ENCODE measurements at regions not wholly inside any gene's neighbourhood (a gene's known extent, or its start where the extent isn't known, plus 50 kb on each side); places are given as distances from the start of the nearest gene placed in this dataset.

- no peak overlapping the region for H3K4me3 ChIP-seq
- H3K36me3 ChIP-seq, result no peaks in the 10 kb centered on the region
- TF ChIP-seq EP300 (IDR thresholded peaks at IDR 0.05) (no peak), POLR2AphosphoS5 (IDR thresholded peaks at IDR 0.05) (no peak), POLR2A (IDR thresholded peaks at IDR 0.05) (no peak), CTCF (IDR thresholded peaks at IDR 0.05) (no peak)
- no peaks in the 10 kb centered on the region for H3K27me3 ChIP-seq
- no peaks in the 10 kb centered on the region for H3K4me1 ChIP-seq
- 0 to 12% methylated on average over 2 of the region's 2 CpGs for WGBS, 2 donors
- ATAC-seq (ENCODE audit: low FRiP score in 2 of 2), result no peak
- H3K27ac ChIP-seq, result no peak overlapping the region
- H3K9me3 ChIP-seq, result no peaks in the 10 kb centered on the region
- no peak for DNase-seq
Measured at GRCh38 chr18:40565805-40566509, 1389.1 kb upstream of the PIK3C3 start.

DNA sequence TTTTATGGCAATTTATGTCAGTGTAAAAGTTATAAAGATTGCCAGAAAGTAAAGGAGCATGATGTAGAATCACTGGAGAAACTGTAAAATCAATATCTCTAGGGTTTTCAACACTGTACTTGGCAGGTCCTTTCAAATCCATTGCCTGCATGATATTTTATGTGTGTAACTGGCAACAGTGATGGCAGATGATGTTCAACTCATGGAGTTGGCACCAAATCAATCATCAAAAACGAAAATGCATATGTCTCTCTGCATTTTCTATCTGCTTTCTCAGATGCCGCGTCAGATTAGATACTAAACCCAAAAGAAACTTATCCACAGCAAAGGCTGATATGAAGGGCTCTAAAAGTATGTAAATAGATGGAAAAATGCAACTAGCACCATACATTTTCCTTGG lies 1395.5 kb upstream of the PIK3C3 start:
- no peak overlapping the region for H3K4me3 ChIP-seq
- H3K36me3 ChIP-seq, result no peaks in the 10 kb centered on the region
- H3K4me1 ChIP-seq, result no peaks in the 10 kb centered on the region
- ATAC-seq (ENCODE audit: low FRiP score in 2 of 2) (no peak), DNase-seq (no peak)
- TF ChIP-seq EP300 (IDR thresholded peaks at IDR 0.05), result no peak
- no peak for TF ChIP-seq CTCF (IDR thresholded peaks at IDR 0.05)
- TF ChIP-seq POLR2A (IDR thresholded peaks at IDR 0.05), result no peak
- no peak for TF ChIP-seq POLR2AphosphoS5 (IDR thresholded peaks at IDR 0.05)
- H3K27ac ChIP-seq, result no peak overlapping the region
- 40 to 71% methylated on average over 3 of the region's 3 CpGs for WGBS, 2 donors
- no peaks in the 10 kb centered on the region for H3K27me3 ChIP-seq
- H3K9me3 ChIP-seq, result no peaks in the 10 kb centered on the region

- no peaks in the 10 kb centered on the region for H3K4me1 ChIP-seq
- H3K27me3 ChIP-seq, result no peaks in the 10 kb centered on the region
- ATAC-seq (ENCODE audit: low FRiP score in 2 of 2) (no peak), DNase-seq (no peak)
- H3K27ac ChIP-seq, result no peak overlapping the region
- H3K9me3 ChIP-seq, result no peaks in the 10 kb centered on the region
- no peak overlapping the region for H3K4me3 ChIP-seq
- H3K36me3 ChIP-seq, result no peaks in the 10 kb centered on the region
- 92 to 93% methylated on average over 5 of the region's 5 CpGs for WGBS, 2 donors
- no peak for TF ChIP-seq EP300 (IDR thresholded peaks at IDR 0.05)
- no peak for TF ChIP-seq POLR2A (IDR thresholded peaks at IDR 0.05)
- no peak for TF ChIP-seq CTCF (IDR thresholded peaks at IDR 0.05)
- no peak for TF ChIP-seq POLR2AphosphoS5 (IDR thresholded peaks at IDR 0.05)
Measured at GRCh38 chr18:40558706-40559392, 1396.2 kb upstream of the PIK3C3 start.

- 73 to 86% methylated on average over 4 of the region's 4 CpGs for WGBS, 2 donors
- no peak for ATAC-seq (ENCODE audit: low FRiP score in 2 of 2)
- Histone ChIP-seq H3K4me3 (no peak overlapping the region), H3K36me3 (no peaks in the 10 kb centered on the region), H3K4me1 (no peaks in the 10 kb centered on the region), H3K27me3 (no peaks in the 10 kb centered on the region), H3K9me3 (no peaks in the 10 kb centered on the region), H3K27ac (no peak overlapping the region)
- TF ChIP-seq POLR2AphosphoS5 (IDR thresholded peaks at IDR 0.05) (no peak), EP300 (IDR thresholded peaks at IDR 0.05) (no peak), CTCF (IDR thresholded peaks at IDR 0.05) (no peak), POLR2A (IDR thresholded peaks at IDR 0.05) (no peak)
- no peak for DNase-seq
Measured at GRCh38 chr18:40555914-40556313, 1399.1 kb upstream of the PIK3C3 start.

GRCh38 chr18:40553029-40553428 lies 1402.0 kb upstream of the PIK3C3 start:
- H3K36me3 ChIP-seq, result no peaks in the 10 kb centered on the region
- no peak overlapping the region for H3K4me3 ChIP-seq
- H3K9me3 ChIP-seq, result no peaks in the 10 kb centered on the region
- H3K27ac ChIP-seq, result no peak overlapping the region
- no peaks in the 10 kb centered on the region for H3K4me1 ChIP-seq
- ATAC-seq (ENCODE audit: low FRiP score in 2 of 2) (no peak), DNase-seq (no peak)
- no peaks in the 10 kb centered on the region for H3K27me3 ChIP-seq
- no peak for TF ChIP-seq EP300 (IDR thresholded peaks at IDR 0.05)
- TF ChIP-seq POLR2AphosphoS5 (IDR thresholded peaks at IDR 0.05), result no peak
- no peak for TF ChIP-seq POLR2A (IDR thresholded peaks at IDR 0.05)
- no peak for TF ChIP-seq CTCF (IDR thresholded peaks at IDR 0.05)
